Stimulated activated naive B cell treated with anti-CD40 and anti-IgM and Interleukin-4, amounts not matched to agents 10 μg/mL and 1 μg/mL and 100 μg/mL, for 72 hours (primary cell): ENCODE measurements at regions not wholly inside any gene's neighbourhood (a gene's known extent, or its start where the extent isn't known, plus 50 kb on each side); places are given as distances from the start of the nearest gene placed in this dataset.
"Not testable (repeated sequence)": the region's sequence is repeated elsewhere in the genome, so short reads cannot be mapped to it uniquely, and the experiment has no call there.

ENCODE experiments used
- ATAC-seq, 2 donors: fragments of 150-1000 bp; cut with Tn5 transposase; replicated peaks; 2 replicates each; pipeline ENCODE4 v1.10.0; 2021; ENCODE audit warnings: moderate library complexity in 1 of 2
- DNase-seq: peaks from one replicate; pipeline ENCODE4 v3.0.0; 2021
- H3K27ac Mint-ChIP-seq: one replicate; pipeline ENCODE4 v1.8.0; 2022; ENCODE audit warnings: mild to moderate bottlenecking, mixed read lengths
- H3K27me3 Mint-ChIP-seq, 2 donors: one replicate each; pipeline ENCODE4 v1.8.0; 2022; ENCODE audit warnings: mixed read lengths in 2 of 2
- H3K36me3 Mint-ChIP-seq, 2 donors: one replicate each; pipeline ENCODE4 v1.8.0; 2022; ENCODE audit warnings: mixed read lengths in 2 of 2, mild to moderate bottlenecking in 1 of 2
- H3K4me1 Mint-ChIP-seq, 2 donors: one replicate each; pipeline ENCODE4 v1.8.0; 2022; ENCODE audit warnings: mixed read lengths in 2 of 2, mild to moderate bottlenecking in 1 of 2
- H3K4me3 Mint-ChIP-seq, 2 donors: one replicate each; pipeline ENCODE4 v1.8.0; 2022; ENCODE audit warnings: mild to moderate bottlenecking in 2 of 2, mixed read lengths in 2 of 2, moderate library complexity in 1 of 2
- H3K9me3 Mint-ChIP-seq, 2 donors: one replicate each; pipeline ENCODE4 v1.8.0; 2022; ENCODE audit warnings: mixed read lengths in 2 of 2, mild to moderate bottlenecking in 1 of 2

GRCh38 chr3:198170781-198171180 lies 210.8 kb downstream of the LMLN start:
- not testable (repeated sequence) for DNase-seq, ATAC-seq, H3K27me3 Mint-ChIP-seq, H3K27ac Mint-ChIP-seq, H3K36me3 Mint-ChIP-seq, H3K4me3 Mint-ChIP-seq, H3K4me1 Mint-ChIP-seq, H3K9me3 Mint-ChIP-seq

GRCh38 chr3:198173080-198173479 lies 213.1 kb downstream of the LMLN start:
- ATAC-seq, H3K27ac Mint-ChIP-seq, H3K9me3 Mint-ChIP-seq, H3K27me3 Mint-ChIP-seq, H3K4me1 Mint-ChIP-seq, DNase-seq, H3K36me3 Mint-ChIP-seq, H3K4me3 Mint-ChIP-seq: not testable (repeated sequence)

GRCh38 chr3:198173929-198174574 lies 214.0 kb downstream of the LMLN start:
- H3K9me3 Mint-ChIP-seq, ATAC-seq, H3K4me3 Mint-ChIP-seq, H3K27me3 Mint-ChIP-seq, H3K4me1 Mint-ChIP-seq, H3K27ac Mint-ChIP-seq, H3K36me3 Mint-ChIP-seq, DNase-seq: not testable (repeated sequence)
